Spleen (tissue), 11 donors: ENCODE measurements at regions not wholly inside any gene's neighbourhood (a gene's known extent, or its start where the extent isn't known, plus 50 kb on each side); places are given as distances from the start of the nearest gene placed in this dataset.

Source experiments
- DNase-seq: peaks from one replicate; pipeline ENCODE4 v3.0.0-alpha.2; 2020
- H3K27ac ChIP-seq, 8 donors: fragments of 200-600 bp; sonication (generic) in 7 of 8; 1 replicate in 4 of 8; 2 replicates in 4 of 8; pipeline versions ENCODE4 v1.5.0 to v1.8.0; 2016 to 2021; ENCODE audit warnings: inconsistent platforms in 4 of 8, mild to moderate bottlenecking in 4 of 8, moderate library complexity in 1 of 8
- H3K27me3 ChIP-seq, 7 donors: fragments of 200-600 bp; sonication (generic) in 6 of 7; replicated peaks in 1 of 7; 1 replicate in 4 of 7; 2 replicates in 3 of 7; pipeline versions ENCODE4 v1.5.0 to v1.8.0; 2016 to 2021; ENCODE audit warnings: inconsistent platforms in 3 of 7, mild to moderate bottlenecking in 1 of 7
- H3K36me3 ChIP-seq, 6 donors: fragments of 200-600 bp; sonication (generic) in 5 of 6; 1 replicate in 4 of 6; 2 replicates in 2 of 6; pipeline versions ENCODE4 v1.5.0 to v1.8.0; 2016 to 2021; ENCODE audit warnings: inconsistent platforms in 2 of 6
- H3K4me1 ChIP-seq, 6 donors: fragments of 200-600 bp; sonication (generic) in 5 of 6; 1 replicate in 3 of 6; 2 replicates in 3 of 6; pipeline versions ENCODE4 v1.5.0 to v1.8.0; 2016 to 2021; ENCODE audit warnings: inconsistent platforms in 3 of 6
- H3K4me3 ChIP-seq, 8 donors: fragments of 200-600 bp; sonication (generic) in 7 of 8; 1 replicate in 4 of 8; 2 replicates in 4 of 8; pipeline versions ENCODE4 v1.5.0 to v1.8.0; 2016 to 2021; ENCODE audit warnings: inconsistent platforms in 4 of 8, mild to moderate bottlenecking in 4 of 8, moderate library complexity in 2 of 8
- H3K9me3 ChIP-seq, 8 donors: fragments of 200-600 bp; sonication (generic) in 7 of 8; 1 replicate in 4 of 8; 2 replicates in 4 of 8; pipeline versions ENCODE4 v1.5.0 to v1.8.0; 2016 to 2021; ENCODE audit warnings: inconsistent platforms in 4 of 8
- POLR2A ChIP-seq, 3 donors: fragments of 450-650 bp; IDR thresholded peaks; one replicate each; pipeline ENCODE4 v1.5.1; 2017; ENCODE audit warnings: antibody characterized with exemption in 3 of 3, mild to moderate bottlenecking in 1 of 3
- POLR2AphosphoS5 ChIP-seq, 3 donors: sonication (generic); formaldehyde crosslinking; IDR thresholded peaks; one replicate each; pipeline ENCODE4 v1.5.1; 2017; ENCODE audit warnings: antibody characterized with exemption in 3 of 3
- WGBS, 5 donors: extraction: QIAGEN DNeasy Blood & Tissue Kit in 3 of 5; methylation state at CpG; one replicate each; pipeline versions ENCODE4 v1.1.5 to v1.1.7; 2013 to 2018; 5-methylcytosine and 5-hydroxymethylcytosine counted together
- intact Hi-C: fragments of 100-400 bp; cut with DNase I; formaldehyde crosslinking; loops from one replicate; pipeline ENCODE4 v1.15.0; 2023; ENCODE audit warnings: low total_unique reads
- TF ChIP-seq, protein P1 (sequence below), 11 experiments: fragments of 200-600 bp in 7 of 11; fragments of 450-650 bp in 4 of 11; sonication (generic) in 4 of 11; IDR thresholded peaks in 8 of 11; conservative IDR thresholded peaks in 3 of 11; 1 replicate in 7 of 11; 2 replicates in 4 of 11; pipeline versions ENCODE4 v1.4.0 to v1.8.0; 2016 to 2021; ENCODE audit warnings: antibody characterized with exemption in 11 of 11, inconsistent platforms in 4 of 11, mild to moderate bottlenecking in 1 of 11
- donor health status: healthy with polysubstance abuse.
- donor health status: DM: no; HTN: no; CAD: no; lungs with moderate emphysema.
- donor health status: DM: no; HTN: no; CAD: no.
- donor health status: Bipolar disorder and iron deficiency.
- donor health status: healthy.
- donor health status: DM: no; HTN: no; CAD: no.
- donor health status: DM: yes; HTN: yes; CAD: no.

DNA sequence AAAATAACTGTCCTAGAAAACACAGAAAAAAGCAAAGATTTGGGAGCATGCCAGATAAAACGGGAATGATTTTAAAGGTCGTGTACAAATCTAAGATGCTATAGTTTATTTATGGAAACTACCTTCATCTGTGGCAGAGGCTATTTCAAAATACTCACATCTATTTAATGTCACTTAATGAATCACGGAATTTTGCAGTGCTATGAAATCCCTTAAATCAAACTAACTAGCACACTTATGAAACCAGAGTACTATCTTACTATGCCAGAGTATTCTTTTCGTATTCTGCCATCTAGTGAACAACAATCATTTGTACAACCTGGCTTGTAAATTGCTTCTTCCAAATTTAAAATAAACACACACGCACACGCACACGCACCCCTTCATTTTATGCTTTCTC, 77.9 kb upstream of the BMP5 start:
- H3K9me3 ChIP-seq: peaks cover 0 to 24% (median 11%) of the 10 kb centered on the region in 8 donors
- no peaks in the 10 kb centered on the region for H3K27me3 ChIP-seq
- 61 to 77% (median 72%) methylated on average over 7 of the region's 7 CpGs for WGBS, 5 donors
- H3K27ac ChIP-seq: no peak overlapping the region
- TF ChIP-seq POLR2A (IDR thresholded peaks at IDR 0.05) (no peak), POLR2AphosphoS5 (IDR thresholded peaks at IDR 0.05) (no peak)
- TF ChIP-seq, protein P1, sequence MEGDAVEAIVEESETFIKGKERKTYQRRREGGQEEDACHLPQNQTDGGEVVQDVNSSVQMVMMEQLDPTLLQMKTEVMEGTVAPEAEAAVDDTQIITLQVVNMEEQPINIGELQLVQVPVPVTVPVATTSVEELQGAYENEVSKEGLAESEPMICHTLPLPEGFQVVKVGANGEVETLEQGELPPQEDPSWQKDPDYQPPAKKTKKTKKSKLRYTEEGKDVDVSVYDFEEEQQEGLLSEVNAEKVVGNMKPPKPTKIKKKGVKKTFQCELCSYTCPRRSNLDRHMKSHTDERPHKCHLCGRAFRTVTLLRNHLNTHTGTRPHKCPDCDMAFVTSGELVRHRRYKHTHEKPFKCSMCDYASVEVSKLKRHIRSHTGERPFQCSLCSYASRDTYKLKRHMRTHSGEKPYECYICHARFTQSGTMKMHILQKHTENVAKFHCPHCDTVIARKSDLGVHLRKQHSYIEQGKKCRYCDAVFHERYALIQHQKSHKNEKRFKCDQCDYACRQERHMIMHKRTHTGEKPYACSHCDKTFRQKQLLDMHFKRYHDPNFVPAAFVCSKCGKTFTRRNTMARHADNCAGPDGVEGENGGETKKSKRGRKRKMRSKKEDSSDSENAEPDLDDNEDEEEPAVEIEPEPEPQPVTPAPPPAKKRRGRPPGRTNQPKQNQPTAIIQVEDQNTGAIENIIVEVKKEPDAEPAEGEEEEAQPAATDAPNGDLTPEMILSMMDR (IDR thresholded peaks at IDR 0.05 in 8 of 11, conservative IDR thresholded peaks at IDR 0.05 in 3 of 11): no peak
- no peak overlapping the region for H3K4me3 ChIP-seq
- no peak for DNase-seq
- no peaks in the 10 kb centered on the region for H3K4me1 ChIP-seq
- intact Hi-C loops: no loop called here
- H3K36me3 ChIP-seq: no peaks in the 10 kb centered on the region

DNA sequence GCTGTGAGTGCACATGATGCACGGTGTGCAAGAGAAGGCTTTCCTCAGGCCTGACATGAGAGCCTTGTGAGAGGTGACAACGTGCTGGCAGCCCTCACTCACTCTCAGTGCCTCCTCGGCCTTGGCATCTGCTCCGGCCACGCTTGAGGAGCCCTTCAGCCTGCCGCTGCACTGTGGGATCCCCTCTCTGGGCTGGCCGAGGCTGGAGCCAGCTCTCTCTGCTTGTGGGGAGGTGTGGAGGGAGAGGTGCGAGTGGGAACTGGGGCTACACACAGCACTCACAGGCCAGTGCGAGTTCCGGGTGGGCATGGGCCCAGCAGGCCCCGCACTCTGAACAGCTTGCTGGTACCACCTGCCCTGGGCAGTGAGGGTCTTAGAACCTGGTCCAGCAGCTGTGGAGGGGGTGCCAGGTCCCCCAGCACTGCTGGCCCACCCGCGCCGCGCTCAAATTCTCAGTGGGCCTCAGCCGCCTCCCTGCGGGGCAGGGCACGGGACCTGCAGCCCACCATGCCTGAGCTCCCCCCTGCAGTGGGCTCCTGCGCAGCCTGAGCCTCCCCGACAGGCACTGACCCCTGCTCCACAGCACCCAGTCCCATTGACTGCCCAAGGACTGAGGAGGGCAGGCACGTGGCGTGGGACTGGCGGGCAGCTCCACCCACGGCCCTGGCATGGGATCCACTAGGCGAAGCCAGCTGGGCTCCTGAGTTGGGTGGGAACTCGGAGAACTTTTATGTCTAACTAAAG, 74.9 kb upstream of the BMP5 start:
- peak; percentile 68 for DNase-seq
- Histone ChIP-seq H3K9me3 (peaks cover 0 to 24% (median 11%) of the 10 kb centered on the region in 8 donors), H3K4me1 (no peaks in the 10 kb centered on the region), H3K4me3 (no peak overlapping the region), H3K27ac (no peak overlapping the region), H3K36me3 (no peaks in the 10 kb centered on the region), H3K27me3 (no peaks in the 10 kb centered on the region)
- 82 to 94% (median 90%) methylated on average over 10 to 26 of the region's 26 CpGs for WGBS, 5 donors
- TF ChIP-seq, protein P1 (IDR thresholded peaks at IDR 0.05 in 8 of 11, conservative IDR thresholded peaks at IDR 0.05 in 3 of 11): no peak
- intact Hi-C loops: no loop called here

DNA sequence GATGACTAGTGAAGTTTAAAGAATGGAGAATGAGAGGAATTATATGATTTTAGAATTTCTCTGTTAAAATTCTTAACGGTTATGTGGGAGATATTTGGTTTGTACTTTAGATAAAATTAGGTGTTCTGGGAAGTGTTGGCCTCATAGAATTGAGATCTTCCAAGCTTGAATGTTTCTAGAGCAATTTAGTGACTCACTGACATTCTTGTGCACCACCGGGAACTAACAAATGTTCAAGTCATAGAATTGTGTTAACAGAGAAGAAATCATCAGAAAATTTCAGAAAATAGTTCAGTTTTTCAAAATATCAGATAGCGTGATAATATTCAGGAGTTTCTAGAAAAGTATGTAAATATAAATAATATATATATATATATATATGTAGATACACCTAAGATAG, 67.9 kb upstream of the BMP5 start:
- Histone ChIP-seq H3K4me3 (no peak overlapping the region), H3K4me1 (no peaks in the 10 kb centered on the region), H3K27ac (no peak overlapping the region), H3K9me3 (no peaks in the 10 kb centered on the region), H3K36me3 (no peaks in the 10 kb centered on the region), H3K27me3 (no peaks in the 10 kb centered on the region)
- TF ChIP-seq POLR2AphosphoS5 (IDR thresholded peaks at IDR 0.05) (no peak), POLR2A (IDR thresholded peaks at IDR 0.05) (no peak)
- TF ChIP-seq, protein P1 (IDR thresholded peaks at IDR 0.05 in 8 of 11, conservative IDR thresholded peaks at IDR 0.05 in 3 of 11): no peak
- WGBS, 5 donors: 75 to 83% (median 80%) methylated on average over 3 of the region's 3 CpGs
- DNase-seq: no peak
- intact Hi-C loops: no loop called here

DNA sequence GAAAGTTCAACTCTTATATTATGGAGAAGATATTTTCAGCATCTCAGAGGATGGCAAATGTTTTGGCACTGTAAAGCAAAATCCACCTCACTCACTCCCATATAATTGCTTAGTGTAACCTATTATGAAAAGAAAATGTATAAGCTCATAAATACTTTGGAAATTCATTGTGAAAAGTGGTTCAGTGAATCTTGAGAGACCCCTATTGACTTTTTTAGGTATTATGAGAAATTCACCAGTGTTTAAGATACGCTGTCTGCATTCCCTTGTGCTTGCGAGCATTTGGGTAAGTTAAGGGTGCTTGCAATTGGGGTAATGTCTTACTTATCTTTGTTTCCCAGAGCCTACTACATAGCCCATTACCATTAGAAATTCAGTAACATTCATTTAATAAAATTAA, 66.3 kb upstream of the BMP5 start:
- Histone ChIP-seq H3K4me3 (no peak overlapping the region), H3K27ac (no peak overlapping the region), H3K27me3 (no peaks in the 10 kb centered on the region), H3K9me3 (no peaks in the 10 kb centered on the region), H3K4me1 (no peaks in the 10 kb centered on the region), H3K36me3 (no peaks in the 10 kb centered on the region)
- TF ChIP-seq POLR2AphosphoS5 (IDR thresholded peaks at IDR 0.05): no peak
- no peak for TF ChIP-seq POLR2A (IDR thresholded peaks at IDR 0.05)
- TF ChIP-seq, protein P1 (IDR thresholded peaks at IDR 0.05 in 8 of 11, conservative IDR thresholded peaks at IDR 0.05 in 3 of 11): no peak
- no peak for DNase-seq
- intact Hi-C loops: no loop called here
- 76 to 90% (median 86%) methylated on average over 2 of the region's 2 CpGs for WGBS, 5 donors
